ENCODE measurements at regions not wholly inside any gene's neighbourhood (a gene's known extent, or its start where the extent isn't known, plus 50 kb on each side); places are given as distances from the start of the nearest gene placed in this dataset.
"Not testable (repeated sequence)": the region's sequence is repeated elsewhere in the genome, so short reads cannot be mapped to it uniquely, and the experiment has no call there.

GRCh38 chr4:128444544-128445302 is 157.1 kb upstream of the PGRMC2 start:
- DNase-seq, result no peak

- no peak for DNase-seq
Measured at GRCh38 chr4:128440923-128441322, 153.3 kb upstream of the PGRMC2 start.

GRCh38 chr4:128437023-128437422 is 149.4 kb upstream of the PGRMC2 start:
- DNase-seq, result not testable (repeated sequence)

- DNase-seq, result not testable (repeated sequence)
Measured at GRCh38 chr4:128429023-128429613, 141.5 kb upstream of the PGRMC2 start.

GRCh38 chr4:128428397-128428796 is 140.8 kb upstream of the PGRMC2 start:
- DNase-seq, result no peak

- peak; percentile 38 for DNase-seq
Measured at GRCh38 chr4:128427832-128428366, 140.3 kb upstream of the PGRMC2 start.

GRCh38 chr4:128424527-128425497 is 137.2 kb upstream of the PGRMC2 start:
- no peak for DNase-seq

- DNase-seq, result not testable (repeated sequence)
Measured at GRCh38 chr4:128422296-128422695, 134.7 kb upstream of the PGRMC2 start.

GRCh38 chr4:128416921-128417320 is 129.3 kb upstream of the PGRMC2 start:
- DNase-seq, result no peak

GRCh38 chr4:128410037-128410436 is 122.4 kb upstream of the PGRMC2 start:
- no peak for DNase-seq

- no peak for DNase-seq
Measured at GRCh38 chr4:128403586-128403985, 116.0 kb upstream of the PGRMC2 start.

- no peak for DNase-seq
Measured at GRCh38 chr4:128394778-128395177, 107.2 kb upstream of the PGRMC2 start.

- peak; percentile 9 for DNase-seq
Measured at GRCh38 chr4:128393101-128393704, 105.6 kb upstream of the PGRMC2 start.

GRCh38 chr4:128390475-128390996 is 102.9 kb upstream of the PGRMC2 start:
- DNase-seq, result no peak

GRCh38 chr4:128388796-128389195 is 101.2 kb upstream of the PGRMC2 start:
- DNase-seq, result no peak

- DNase-seq, result no peak
Measured at GRCh38 chr4:128388352-128388630, 100.7 kb upstream of the PGRMC2 start.

- DNase-seq, result peak; percentile 38
Measured at GRCh38 chr4:128387600-128388351, 100.2 kb upstream of the PGRMC2 start.

- peak; percentile 45 for DNase-seq
Measured at GRCh38 chr4:128386761-128387599, 99.4 kb upstream of the PGRMC2 start.

GRCh38 chr4:128385683-128386304 is 98.2 kb upstream of the PGRMC2 start:
- no peak for DNase-seq

All from NCI-H2171 treated with DMSO at 0.1 percent for 48 hours (cell line).